HepG2 (cell line): ENCODE measurements at regions not wholly inside any gene's neighbourhood (a gene's known extent, or its start where the extent isn't known, plus 50 kb on each side); places are given as distances from the start of the nearest gene placed in this dataset.

Source experiments
- CREB3 ChIP-seq: sonication (generic); formaldehyde crosslinking; IDR thresholded peaks from 2 replicates; pipeline ENCODE4 v1.5.0; 2020; ENCODE audit warnings: missing genetic modification reagents
- NBN ChIP-seq: fragments of 450-650 bp; conservative IDR thresholded peaks from 2 replicates; pipeline ENCODE4 v1.6.1; 2017
- NKX3-1 ChIP-seq: sonication (generic); formaldehyde crosslinking; IDR thresholded peaks from 2 replicates; pipeline ENCODE4 v1.5.0; 2020; ENCODE audit warnings: missing genetic modification reagents
- TP53 ChIP-seq: sonication (generic); formaldehyde crosslinking; conservative IDR thresholded peaks from 2 replicates; pipeline ENCODE4 v1.4.0; 2020; ENCODE audit warnings: missing genetic modification reagents
- ZFX ChIP-seq: sonication (generic); formaldehyde crosslinking; IDR thresholded peaks from 2 replicates; pipeline ENCODE4 v1.4.0; 2020; ENCODE audit warnings: mild to moderate bottlenecking, low read depth, missing genetic modification reagents, moderate library complexity
- TF ChIP-seq, protein P1 (sequence below): sonication (generic); formaldehyde crosslinking; IDR thresholded peaks from 2 replicates; pipeline ENCODE4 v1.5.0; 2020; ENCODE audit warnings: missing genetic modification reagents, mild to moderate bottlenecking, borderline replicate concordance

- no peak for TF ChIP-seq TP53 (CRISPR knock-in tag)
- no peak for TF ChIP-seq NKX3-1 (CRISPR knock-in tag)
- TF ChIP-seq CREB3 (CRISPR knock-in tag) = no peak
- TF ChIP-seq ZFX (CRISPR knock-in tag) = no peak
- TF ChIP-seq, protein P1, sequence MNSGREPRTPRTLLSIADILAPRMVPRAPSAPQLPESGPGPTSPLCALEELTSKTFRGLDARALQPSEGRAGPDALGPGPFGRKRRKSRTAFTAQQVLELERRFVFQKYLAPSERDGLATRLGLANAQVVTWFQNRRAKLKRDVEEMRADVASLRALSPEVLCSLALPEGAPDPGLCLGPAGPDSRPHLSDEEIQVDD (CRISPR knock-in tag) = no peak
- TF ChIP-seq NBN = no peak
These were observed 75.4 kb upstream of the SLC25A26 start for GRCh38 chr3:66145408-66145733.
